ENCODE measurements at regions not wholly inside any gene's neighbourhood (a gene's known extent, or its start where the extent isn't known, plus 50 kb on each side); places are given as distances from the start of the nearest gene placed in this dataset.
A peak's percentile ranks its signal among the peaks of the same experiment; 100 is the strongest.

DNA sequence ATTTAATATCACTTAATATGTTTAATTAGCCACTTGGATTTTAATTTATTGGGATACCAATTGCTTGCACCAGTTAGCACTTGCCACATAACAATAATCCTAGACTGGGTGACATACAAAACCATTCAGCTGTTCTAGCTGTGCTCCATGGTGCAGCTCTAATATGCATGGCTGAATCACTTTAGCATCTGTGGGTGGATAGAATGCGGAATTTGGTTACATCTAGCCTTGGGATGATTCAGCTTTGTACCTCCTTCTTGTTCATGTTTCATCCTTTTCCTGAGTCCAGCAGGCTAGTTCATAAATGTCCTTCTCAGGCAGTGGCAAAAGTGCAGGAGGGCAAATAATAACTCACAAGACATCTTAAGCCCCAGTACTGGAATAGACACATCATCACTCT is 1263.0 kb downstream of the LRFN5 start:
- no peak for DNase-seq

DNA sequence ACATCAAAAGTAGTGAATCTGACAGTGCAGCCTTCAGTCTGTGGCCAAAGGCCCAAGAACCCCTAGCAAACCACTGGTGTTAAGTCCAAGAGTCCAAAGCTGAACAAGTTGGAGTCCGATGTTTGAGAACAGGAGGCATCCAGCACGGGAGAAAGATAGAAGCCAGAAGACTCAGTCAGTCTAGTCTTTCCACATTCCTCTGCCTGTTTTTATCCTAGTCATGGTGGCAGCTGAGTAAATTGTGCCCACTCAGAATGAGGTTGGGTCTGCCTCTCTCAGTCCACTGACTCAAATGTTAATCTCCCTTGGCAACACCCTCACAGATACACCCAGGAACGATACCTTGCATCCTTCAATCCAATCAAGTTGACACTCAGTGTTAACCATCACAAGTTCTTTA is 1255.4 kb downstream of the LRFN5 start:
- no peak for DNase-seq

DNA sequence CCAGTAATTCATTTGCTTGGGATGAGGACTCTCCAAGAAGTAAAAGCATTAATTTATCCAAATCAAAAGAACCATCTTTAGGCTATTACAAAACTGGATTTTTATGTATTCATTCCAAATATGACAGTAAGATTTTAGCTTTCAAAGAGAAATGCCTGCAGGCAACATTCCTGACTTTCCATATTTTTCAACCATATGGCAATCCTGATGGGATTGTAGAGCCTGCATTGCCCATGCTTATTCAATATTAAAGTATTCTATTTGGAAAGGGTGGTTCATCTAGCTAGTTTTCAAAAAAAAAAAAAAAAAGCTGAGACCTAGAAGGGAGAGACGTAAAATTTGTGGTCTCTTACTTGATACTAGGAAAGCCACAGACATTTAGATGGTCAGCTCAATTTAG is 1253.7 kb downstream of the LRFN5 start:
- no peak for DNase-seq

DNA sequence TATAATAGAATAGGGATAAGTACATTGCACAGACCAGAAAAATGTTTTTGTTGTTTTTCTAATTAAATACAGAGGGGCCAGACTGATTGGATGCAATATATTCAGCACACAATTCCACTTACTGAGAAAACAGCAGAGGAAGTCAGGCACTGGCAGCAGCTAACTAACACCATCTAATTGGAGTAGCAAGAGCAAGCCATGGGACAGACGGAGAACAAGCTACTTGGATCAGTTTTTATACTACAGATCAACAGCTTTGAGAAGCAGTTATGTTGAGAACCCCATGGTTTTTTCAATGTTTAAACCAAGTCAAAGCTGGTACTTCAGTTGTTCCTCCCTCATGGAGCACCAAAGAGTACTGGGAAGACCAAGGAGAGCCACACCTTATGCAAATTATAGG is 1249.4 kb downstream of the LRFN5 start:
- DNase-seq = peak; percentile 86

DNA sequence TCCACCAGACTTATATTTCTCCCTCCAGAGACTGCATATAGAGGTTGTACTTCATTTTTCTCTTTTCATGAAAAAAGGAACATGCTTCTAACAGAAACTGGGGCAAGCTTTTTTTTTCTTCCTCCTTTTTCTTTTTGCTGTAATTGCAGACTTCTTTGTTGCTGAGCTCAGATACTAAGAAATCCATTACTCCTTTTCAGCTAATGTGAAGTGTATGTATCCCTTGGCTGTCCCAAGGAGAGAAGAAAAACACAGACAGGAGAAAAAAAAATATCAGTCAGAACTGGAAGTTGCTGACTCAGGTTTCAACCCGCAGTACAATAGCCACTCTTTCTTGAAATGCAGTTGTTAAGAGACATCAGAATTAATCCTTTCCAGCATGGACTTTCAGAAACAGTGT is 1248.4 kb downstream of the LRFN5 start:
- no peak for DNase-seq

DNA sequence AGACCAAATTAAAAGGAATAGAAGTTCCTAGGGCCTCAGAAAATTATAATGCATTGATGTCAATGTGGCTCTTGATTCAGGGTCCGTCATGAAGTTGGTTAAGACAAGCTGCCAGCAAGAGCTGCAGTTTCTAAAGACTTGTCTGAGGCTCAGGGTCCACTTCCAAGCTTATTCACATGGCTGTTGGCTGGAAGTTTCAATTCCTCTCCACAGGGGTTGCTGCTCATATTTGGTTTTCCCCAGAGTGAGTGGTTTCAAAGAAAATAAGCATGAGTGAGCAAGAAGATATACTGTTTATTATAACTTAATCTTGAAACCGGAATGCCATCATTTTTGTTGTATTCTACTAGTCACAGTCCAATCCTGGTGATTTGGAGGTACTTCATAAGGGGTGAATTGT is 1247.4 kb downstream of the LRFN5 start:
- DNase-seq = no peak

DNA sequence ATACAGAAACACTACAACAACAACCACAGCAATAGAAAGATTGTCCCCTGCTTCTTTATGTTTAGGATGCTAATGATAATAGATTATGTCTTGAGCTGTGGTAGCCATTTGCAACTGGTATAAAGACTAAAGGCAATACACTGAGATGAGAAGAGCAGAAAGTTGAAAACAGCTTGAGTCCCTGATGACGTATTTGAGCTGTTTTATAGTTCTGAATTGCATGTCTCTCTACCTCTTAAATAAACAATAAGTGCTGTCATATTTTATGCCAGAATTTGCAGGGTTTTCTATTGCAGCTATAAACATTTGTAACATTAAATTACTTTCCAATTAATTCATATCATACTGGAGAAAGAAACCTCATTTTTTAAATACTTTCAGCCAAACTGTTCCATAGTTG is 1242.0 kb downstream of the LRFN5 start:
- DNase-seq = no peak

DNA sequence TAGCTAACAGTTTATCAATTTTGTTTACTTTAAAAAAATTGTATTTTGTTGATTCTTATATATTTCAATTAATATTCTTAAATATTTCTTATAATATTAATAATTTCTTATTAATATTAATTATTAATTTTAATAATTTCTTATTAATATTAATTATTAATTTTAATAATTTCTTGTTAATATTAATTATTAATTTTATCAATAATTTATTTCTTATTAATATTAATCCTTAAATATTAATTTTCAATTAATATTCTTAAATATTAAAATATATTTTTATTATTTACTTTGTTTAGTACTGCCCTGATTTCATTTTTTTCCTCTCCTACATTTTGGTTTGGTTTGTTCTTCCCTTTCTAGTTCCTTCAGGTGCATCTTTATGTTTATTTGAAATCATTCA is 1208.1 kb downstream of the LRFN5 start:
- DNase-seq = no peak

DNA sequence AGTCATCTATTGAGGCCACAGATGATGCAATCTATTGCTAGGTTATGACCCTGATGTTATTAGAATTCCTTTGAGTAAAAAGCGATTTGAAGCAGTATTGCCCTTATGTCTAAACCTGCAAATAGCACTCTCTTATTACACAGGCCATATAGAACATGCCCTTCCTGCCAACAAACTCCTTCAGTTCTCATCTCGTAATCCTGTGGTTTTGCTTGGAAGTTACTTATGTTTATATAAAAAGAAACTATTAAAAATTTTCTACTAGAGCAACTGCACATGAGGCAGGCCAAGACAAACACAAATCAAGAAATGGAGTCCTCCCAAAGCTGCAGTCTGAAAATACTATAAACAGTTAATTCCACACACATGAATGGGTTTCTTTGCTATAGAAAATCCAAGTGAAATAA is 1200.2 kb downstream of the LRFN5 start:
- DNase-seq = peak; percentile 66

DNA sequence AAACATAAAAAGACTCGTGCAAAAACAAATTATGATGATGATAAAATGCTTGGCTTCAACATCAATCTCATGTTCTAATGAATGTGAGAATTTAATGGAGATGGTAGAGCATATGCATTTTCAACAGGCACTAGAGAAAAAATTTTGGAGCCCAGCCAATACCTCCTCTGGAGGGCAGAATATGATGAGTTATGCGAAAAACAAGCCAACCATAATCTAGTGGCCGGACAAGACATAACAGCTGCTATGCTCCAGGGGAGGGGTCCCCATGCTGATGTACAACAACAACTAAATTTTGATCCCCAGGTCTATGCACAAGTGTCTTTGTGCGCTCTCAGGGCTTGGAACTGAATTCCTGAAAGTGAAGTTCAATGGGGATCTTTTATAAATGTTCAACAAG is 1197.5 kb downstream of the LRFN5 start:
- DNase-seq = peak; percentile 94

DNA sequence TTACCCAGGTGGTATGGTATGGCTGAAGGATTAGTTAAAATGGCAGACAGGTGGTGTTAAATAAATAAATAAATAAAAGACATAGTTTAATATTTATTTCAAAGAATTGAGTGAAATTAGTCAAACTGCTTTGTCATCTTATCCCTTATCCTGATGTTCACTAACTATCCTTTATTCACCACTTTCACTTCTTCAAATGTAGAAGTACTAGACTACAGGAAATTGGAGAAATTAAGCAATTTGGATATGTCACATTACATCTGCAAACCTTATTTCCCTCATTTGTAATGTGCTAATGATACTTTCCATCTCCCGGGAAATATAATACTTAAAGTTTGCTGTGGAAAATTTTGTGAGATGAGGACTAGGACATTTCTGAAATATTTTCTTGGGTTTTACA is 1195.7 kb downstream of the LRFN5 start:
- no peak for DNase-seq

DNA sequence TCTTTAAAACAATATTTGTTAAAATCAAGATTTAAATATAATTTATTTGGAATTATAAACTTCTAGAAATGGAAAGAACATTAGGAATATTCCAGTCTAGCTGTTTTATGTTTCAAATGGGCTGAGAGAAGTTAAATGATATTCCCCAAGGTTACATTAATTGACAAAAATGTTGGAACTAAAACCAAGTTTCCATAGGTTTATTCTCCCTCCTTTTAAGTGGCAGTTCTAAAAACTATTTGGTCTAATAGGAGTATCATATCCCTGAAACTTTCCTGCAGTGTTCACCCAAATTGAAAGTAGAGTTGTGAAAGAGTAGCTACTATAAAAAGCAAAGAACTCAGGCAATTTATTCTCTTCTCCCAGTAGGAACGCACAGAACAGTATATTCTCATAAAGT is 1185.5 kb downstream of the LRFN5 start:
- no peak for DNase-seq

DNA sequence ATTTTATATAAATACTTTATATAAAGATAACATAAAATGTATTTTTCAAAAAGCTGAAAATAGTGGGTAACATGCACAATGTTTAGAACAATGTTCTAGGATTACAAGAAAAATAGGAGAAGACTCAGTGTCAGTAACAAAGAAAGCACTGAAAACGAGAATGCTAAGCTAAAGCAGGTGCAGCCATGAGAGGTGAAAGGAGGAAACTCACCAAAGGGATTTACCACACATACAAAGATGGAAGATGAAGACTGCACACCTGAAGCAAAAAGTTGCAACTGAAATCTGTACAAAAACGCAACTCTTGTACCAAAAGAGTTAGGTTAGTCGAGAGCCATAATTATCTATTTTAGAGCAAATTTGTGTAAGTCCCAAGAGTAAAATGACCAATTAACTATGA is 1176.1 kb downstream of the LRFN5 start:
- DNase-seq = no peak

DNA sequence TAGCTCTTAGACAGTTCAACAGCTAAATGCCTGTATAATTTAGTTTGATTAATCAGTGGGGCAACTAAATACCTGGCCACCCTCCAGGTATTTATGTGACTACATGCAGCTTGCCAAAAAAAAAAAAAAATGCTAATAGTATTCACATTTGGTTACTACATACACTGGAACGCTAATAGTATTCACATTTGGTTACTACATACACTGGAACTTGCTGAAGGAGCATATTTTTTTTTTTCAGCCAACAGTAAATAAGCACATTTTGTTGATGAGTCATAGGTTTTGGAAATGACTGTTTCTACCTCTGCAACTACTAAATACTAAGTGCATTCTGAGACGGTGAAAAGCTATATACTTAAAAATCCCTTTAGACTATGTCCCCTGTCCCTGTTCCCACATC is 1172.3 kb downstream of the LRFN5 start:
- DNase-seq = peak; percentile 70

DNA sequence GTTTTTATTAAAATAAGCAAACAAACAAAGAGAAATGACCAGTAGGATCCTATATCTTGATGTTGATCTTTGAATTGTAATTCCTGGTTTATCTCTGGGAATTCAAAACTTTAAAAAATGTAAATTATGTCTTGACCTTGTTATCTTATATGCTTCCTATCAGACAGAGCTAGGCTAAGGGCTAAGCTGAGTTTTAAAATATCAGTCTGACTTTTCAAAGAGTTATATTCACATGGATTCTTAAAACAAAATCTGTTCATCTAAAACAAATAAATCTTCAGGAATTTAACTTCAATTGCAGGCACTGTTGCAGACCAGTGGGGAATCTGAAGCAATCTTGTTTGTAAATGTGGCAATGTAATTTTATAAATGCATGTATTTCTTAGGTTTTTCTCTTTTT is 1144.1 kb downstream of the LRFN5 start:
- no peak for DNase-seq

DNA sequence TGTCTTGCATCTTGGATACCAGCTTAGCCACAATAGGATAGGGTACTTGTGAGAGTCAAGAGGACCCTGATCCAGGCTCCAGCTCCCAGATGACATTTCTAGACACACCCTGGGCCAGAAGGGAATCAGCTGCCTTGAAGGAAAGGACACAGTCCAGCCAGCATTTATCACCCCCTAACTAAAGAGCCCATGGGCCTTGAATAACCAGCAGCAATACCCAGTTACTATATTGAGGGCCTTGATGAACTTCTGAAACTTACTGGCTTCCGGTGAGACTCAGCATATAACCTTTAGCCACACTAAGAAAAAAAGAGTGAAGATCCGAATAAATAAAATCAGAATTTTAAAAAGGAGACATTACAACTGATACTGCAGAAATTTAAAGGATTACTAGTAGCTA is 1135.4 kb downstream of the LRFN5 start:
- DNase-seq = no peak

DNA sequence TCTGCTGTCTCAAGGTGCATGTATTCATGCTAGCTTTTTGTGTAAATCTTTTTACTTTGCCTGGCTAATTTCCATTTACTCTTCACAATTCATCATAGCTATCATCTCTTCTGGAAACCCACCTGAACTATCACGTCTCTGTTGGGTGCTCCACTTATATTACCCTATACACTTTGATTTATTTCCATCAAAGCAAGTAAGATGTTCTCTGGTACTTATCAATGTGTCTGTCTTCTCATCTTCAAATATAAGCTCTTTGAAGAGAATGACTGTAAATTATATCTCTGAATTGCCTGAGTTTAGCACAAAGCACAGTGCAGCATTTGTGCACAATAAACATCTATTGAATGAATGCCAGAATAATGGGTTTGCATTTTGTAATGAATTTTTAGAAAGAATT is 1129.7 kb downstream of the LRFN5 start:
- no peak for DNase-seq

DNA sequence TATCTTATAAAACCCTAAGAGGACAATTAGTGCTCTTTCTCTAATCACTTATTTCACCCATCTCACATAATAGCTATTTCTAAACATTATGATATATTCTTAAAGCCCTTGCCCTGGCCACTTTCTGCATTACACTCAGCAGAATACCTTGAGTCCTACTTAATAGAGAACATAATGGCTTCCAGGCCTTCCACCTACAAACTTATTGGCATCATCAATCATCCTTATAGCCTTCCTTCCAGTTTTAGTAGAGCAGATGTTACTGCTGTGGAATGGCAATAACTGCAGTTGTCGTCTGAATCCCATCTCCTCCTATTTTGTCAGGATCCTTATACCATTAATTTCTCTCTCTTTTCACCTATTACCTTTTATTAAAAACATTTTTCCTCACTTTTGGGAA is 1127.4 kb downstream of the LRFN5 start:
- DNase-seq = no peak

DNA sequence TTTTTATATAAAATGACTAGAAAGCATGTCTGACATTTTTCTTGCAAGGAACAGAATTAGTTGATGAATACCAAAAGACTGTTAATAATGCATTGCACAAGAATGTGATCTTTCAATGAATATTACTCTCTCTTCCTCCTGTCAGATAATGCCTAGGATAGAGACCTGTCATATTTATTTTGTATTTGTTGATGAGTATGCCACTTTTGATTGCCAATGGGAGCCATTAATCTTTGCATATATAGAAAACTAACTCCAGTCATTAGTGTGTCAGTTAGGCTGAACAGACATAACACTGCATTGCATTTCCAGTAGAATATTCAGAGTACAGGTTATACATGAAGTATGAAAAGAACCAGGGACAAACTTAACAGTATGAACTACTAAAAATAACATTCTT is 1125.3 kb downstream of the LRFN5 start:
- DNase-seq = no peak

DNA sequence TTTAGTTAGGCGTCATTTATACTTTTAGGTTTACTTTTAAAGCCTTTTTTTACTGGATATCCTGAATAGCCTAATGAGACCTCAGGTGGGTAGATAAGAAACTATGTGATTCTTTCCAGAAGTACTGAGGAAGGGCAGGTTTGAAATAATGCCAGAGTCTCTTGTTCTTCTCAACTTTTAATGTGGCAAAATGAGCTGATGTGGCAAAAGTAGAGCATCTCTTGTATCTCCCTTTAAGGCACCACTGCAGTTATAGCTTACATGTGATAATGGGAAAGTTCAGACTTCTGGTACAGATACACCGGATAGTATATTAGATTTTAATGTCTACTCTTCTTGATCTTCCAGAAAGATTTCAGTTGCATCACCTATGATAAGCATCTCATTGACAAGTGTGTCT is 1124.8 kb downstream of the LRFN5 start:
- DNase-seq = no peak

DNA sequence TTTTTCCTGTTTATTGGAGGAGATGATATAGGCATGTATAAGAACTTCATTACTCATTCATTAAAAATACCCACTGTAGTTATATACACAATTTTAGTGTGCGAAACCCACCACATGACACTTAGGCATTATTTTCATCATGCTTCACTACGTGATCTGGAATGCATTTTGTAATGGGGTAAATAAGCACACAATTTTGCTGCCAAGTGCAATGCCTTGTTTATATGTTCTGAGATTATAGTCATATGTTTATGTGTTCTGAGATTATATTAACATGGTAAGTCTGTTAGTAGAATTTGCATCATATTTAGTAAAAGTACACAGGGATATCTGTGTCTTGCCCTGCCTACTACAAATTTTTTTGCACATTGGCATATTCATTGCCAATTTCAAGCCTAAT is 1123.0 kb downstream of the LRFN5 start:
- no peak for DNase-seq

DNA sequence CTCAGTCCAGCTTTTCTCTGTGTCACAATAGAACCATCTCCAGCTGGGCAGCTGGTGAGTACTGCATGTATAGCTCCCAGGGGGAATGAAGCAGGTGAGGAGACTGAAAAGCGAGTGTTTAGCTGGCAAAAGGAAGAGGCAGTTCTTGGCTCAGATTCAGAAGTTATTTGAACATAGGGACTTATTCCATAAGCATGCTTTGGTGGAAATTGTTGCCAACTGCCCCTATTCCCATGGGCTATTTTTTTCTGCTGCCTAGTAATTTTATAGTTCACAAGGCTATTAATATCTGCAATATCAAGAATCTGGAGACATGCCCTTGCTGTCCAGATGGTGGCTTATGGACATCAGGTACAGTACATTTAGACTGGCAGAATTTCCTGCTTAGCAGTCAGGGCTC is 1112.7 kb downstream of the LRFN5 start:
- DNase-seq = peak; percentile 92

DNA sequence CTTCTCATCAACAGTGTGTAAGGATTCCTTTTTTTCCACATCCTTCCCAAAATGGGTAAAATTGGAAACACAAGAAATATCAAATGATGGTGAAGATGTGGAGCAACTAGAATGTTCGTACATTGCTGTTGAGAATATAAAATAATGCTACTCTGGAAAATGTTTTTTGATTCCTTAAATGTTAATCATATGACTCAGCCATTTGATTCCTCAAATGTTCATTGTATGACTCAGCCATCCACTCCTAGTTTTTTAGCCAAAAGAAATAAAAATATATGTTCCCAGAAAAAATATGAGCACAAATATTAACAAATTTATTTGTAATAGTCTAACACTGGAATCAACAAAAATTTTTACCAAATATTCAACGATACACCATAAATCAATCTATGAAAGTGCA is 1108.6 kb downstream of the LRFN5 start:
- no peak for DNase-seq

DNA sequence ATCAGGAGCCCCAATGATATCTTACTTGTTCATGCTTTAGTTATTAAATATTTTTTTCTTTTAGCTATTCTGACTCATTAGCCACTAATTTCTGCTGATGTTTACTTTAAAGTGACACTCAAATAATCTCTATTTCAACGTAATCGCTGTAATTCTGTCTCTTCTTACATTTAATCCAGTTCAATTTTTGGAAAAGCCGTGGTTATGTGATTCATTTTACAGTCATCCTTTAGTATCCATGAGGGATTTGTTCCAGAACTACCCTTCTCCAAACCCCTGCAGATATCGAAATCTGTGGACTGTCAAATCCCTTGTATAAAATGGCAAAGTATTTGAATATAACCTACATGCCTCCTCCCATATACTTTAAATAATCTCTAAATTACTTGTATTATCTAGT is 1103.4 kb downstream of the LRFN5 start:
- DNase-seq = no peak

DNA sequence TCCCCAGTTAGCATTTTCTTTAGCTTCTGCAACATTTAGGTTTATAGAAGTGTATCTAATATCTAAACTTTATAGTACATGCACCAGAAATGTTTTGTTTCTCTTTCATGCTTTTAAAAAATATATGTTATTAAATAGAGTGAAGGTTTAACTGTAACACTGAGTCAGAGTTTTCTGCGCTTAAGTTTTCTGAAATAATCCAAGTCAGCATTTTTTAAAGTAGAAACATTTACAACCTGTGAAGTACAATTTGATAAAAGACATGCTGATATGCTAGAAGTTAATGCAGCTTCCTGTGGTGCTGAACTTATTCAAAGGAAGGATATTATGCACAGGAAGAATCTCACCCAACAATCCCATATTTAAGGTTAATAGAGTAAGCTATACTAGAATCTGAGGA is 1096.8 kb downstream of the LRFN5 start:
- DNase-seq = no peak

DNA sequence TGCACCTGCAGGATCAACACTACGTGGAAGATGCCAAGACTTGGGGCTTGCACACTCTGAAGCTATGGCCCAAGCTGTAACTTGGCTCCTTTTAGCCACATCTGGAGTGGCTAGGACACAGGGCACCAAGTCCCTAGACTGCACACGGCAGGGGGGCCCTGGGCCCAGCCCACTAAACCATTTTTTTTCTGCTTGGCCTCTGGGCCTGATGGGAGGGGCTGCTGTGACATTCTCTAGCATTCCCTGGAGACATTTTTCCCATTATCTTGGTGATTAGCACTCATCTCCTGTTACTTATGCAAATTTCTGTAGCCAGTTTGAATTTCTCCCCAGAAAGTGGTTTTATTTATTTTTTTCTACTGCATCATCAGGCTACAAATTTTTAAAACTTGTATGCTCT is 1080.7 kb downstream of the LRFN5 start:
- DNase-seq = no peak
